Stimulated activated CD4-positive, alpha-beta T cell treated with anti-CD3 and anti-CD28 coated beads, Interleukin-1b, Interleukin-23, amount 100 ng/mL, for 24 hours (primary cell): ENCODE measurements at regions not wholly inside any gene's neighbourhood (a gene's known extent, or its start where the extent isn't known, plus 50 kb on each side); places are given as distances from the start of the nearest gene placed in this dataset.

ENCODE experiments used
- DNase-seq, 4 experiments: peaks; one replicate each; pipeline ENCODE4 v3.0.0-alpha.2; 2020; ENCODE audit warnings: low read depth in 4 of 4, low spot score in 1 of 4

DNA sequence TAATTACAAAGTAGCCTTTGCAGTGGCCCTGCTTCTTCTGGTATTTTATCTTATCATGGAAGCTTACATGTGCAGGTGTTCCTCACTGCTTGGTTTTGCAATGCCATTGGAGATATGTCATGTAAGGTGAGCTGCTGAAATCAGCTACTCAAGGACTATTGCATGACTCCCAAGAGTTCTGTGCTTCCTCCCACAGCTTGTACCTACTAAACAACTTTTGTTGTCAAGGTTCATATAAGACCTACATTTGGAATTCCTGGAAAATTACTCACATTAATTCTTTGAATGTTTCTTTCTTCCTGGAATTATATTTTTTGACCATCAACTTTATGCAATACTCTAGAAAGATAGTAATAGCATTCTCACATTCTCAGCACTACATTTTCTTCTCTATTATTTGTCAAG is 427.5 kb upstream of the HSF2 start:
- no peak for DNase-seq

DNA sequence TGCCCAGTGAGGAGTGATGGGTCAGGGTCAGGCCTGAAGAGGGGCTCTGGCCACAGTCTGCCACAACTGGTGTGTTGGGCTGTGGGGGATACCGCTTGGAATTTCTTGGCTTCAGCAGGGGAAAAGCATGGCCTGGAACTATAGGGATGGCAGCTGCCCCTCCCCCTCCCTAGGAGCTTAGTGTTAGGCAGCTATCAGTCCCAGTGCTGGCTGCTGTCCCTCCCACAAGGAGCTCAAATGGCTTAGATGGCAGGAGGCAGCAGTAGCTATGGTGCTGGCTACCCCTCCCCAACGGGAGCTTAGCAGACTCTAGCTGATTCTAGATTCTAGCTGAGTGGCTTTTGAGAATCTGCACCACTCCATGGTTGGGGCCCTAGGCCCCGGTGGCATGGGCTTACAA is 414.5 kb upstream of the HSF2 start:
- DNase-seq, result no peak

GRCh38 chr6:121993362-121993761 is 406.1 kb upstream of the HSF2 start:
- no peak for DNase-seq

DNA sequence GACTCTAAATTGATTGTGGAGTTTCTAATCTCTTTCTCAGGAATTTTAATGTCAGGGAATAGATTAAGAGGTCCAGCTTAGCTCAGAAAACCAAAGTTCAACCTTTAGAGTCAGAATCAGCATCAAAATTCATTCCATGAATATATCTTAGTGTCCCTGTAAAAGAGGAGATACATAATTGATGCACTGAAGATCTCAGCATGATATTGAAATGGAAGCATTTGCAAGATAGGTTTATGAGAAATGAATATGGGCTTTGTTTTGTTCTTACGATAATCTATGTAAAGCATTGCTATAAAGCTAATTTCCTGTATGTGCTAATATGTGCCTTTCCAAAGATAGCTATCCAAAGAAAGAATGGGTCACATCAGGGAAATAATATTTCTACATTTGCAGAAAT is 404.5 kb upstream of the HSF2 start:
- no peak for DNase-seq

- DNase-seq, result no peak
Measured at GRCh38 chr6:121998631-121999030, 400.8 kb upstream of the HSF2 start.

DNA sequence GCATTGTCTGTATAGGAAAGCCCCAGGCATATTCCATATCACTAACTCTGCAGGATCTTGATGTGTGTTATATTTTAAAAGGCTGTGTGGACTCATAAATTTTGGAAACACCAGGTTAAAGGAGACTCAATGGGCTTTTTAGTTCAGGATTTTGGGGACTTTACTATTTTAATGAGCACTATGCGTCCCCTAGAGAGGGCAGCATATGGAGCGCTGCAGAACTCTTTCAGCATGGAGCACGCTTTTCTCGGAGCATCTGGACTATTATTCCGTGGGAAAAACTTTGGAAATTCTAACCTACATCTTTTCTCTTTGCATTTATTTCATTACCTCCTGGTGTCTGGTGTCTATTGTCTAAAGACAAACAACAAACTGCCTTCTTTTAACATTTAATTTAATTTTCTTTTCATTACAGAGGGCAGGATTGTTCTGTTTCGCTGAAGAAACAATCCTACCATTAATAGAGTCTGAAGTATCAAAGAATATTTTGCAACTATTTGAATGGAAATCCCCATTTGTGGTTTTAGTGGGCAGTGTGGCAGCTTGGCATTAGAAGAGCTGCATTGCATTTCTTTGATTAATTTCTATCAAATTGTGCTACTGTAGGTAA is 399.9 kb upstream of the HSF2 start:
- DNase-seq, result no peak

DNA sequence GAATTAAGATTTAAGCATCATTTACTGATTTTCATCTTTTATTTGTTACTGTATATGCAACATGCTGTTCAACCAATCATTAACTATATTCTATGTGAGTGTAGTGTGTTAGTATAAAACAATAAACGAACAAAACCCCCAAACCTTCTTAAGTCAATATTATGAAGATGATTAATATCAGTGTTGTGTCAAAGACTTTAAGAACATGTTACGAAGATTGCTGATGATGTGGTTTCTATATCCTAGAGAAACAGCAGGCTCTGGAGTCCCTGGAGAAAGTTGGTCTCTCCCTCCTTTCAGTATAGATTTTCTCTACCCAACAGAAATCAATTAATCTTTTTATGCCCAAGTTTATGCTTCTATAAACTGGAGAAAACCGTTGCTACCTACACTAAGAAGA is 393.8 kb upstream of the HSF2 start:
- no peak for DNase-seq

DNA sequence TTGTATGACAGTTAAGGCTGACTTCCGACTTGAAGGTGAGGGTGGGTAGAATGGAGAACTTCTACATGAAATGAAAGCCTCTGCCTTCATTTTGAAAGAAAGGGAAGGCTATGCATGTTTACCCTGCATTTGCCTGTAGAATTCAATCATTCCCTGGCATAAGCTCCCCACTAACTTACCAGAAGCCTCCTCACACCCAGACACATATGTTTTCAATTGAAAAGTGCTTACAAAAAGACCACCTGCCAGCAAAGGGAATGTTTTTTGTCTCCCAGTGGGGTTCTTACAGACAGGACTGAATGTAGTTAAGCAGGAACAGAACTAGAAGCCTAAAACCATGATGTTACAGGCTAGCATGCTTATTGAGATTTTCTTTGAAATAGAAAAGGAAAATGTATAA is 392.1 kb upstream of the HSF2 start:
- no peak for DNase-seq

DNA sequence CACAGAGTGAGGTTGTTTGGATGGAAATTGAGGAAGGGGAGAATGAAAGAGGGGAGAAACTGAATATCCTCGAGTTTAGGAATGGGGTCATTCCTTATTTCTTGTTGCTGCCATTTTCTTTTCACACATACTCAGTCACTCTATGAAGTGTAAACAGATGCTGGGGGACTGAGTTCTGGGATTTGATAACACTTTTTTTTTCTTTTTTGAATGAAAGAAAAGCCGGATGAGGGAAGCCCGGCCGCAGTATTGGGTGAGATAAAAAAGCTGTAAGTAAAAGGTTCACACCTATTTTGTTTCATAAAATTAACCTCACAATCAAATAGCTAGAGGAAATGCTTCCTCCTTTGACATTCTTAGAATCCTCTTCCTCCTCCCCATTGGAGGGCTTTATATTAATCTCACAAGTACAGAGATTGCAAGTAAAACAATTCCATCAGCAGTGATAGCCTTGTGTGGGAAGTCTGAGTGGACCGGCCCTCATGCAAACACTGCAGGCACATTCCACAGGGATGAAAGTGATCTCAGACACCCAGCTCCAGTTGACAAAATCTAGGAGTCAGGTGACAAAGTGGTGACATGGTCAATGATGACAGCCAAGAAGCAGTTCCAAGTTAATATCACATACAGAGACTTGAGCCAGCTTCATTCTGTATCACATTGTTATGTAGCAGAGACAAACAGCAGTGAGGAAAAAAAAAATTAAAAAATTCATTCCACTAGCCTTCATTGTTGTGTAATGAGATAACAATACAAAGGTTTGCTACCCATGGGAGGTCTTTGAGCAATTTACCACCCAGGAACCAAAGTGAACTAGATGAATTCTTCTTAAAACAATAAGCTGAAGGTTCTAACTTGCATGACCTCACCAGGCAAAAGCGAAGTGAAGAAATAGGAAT is 391.1 kb upstream of the HSF2 start:
- DNase-seq, result no peak

GRCh38 chr6:122009000-122009350 is 390.5 kb upstream of the HSF2 start:
- no peak for DNase-seq

DNA sequence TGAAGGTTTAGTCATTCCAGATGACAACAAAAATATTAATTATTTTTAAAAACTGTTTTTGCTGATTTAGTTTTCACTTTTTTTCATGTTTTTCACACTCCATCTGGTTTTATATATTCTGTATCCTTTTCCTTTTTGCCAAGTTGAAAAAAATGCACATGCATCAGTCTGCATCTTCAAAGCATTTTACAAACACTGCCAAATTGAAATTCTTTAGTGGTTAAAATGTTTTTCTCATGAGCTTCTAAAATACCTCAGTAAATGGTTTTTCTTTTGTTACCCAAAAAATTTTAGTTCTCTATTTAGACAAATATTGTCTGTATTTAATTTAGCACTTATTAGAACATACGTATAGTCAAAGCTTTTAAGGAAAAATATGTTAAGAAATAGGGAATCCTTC is 386.9 kb upstream of the HSF2 start:
- no peak for DNase-seq

DNA sequence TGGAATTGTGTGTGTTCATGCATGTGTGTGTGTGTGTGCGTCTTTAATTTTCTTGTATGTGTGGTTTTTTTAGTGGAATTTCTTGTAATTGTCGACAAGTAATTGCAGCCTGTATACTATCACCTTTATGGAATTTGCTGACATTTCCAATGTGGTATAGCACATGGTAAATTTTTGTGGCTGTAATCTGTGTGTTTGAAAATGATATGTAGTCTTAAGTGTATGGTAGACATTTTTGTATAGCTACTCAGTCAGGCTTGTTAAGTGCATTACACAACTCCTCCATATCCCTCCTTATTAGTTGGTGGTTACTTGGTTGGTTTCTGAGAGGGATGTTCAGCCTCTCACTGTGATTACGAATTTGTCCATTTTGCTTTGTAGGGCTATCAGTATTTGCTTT is 384.5 kb upstream of the HSF2 start:
- DNase-seq, result no peak

GRCh38 chr6:122020588-122021264 is 378.7 kb upstream of the HSF2 start:
- DNase-seq, result no peak

DNA sequence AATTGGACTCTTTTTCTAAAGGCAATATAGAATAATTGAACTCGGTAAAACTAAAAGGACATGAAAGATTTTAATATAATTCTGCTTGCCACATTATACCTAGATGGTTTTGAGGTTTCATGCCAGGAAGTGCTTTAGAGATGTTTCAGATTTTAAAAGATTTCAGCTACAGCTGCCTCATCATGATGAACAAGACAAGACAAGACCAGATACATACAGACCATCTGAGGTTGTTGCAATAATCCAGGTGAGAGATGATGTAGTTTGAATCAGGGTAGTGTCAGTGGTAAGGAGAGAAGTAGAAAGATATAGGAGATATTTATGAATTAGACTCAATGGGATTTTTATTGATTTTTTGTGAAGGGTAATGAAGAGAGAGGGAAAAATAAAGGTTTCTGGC is 374.3 kb upstream of the HSF2 start:
- no peak for DNase-seq

GRCh38 chr6:122026582-122027369 is 372.7 kb upstream of the HSF2 start:
- DNase-seq, result no peak

DNA sequence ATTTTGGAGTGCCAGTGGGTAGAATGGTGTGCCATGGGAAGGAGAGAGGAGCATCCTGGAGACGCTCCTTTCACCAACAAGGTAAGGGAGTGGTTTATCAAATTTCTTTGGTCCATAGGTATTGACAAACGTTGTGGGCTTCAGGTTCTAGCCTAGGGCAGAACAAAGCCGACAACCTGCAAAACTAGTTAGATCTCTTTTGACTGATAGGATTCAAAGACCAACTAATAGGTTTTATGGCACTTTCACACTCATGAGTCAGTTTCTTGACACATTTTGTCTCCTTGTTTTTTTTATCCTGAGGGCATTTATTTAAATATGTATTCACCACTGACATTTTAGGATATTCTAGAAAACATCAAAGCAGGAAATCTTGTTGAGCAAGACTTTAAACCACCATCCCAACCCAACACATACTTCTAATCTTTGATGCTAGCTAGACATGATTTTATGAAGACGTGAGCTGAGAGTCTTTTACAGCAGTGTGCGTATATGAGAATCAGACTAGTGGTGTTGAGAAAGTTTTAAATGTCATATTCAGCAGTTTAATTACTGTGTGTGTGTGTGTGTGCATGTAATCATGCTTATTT is 370.4 kb upstream of the HSF2 start:
- no peak for DNase-seq

- no peak for DNase-seq
Measured at GRCh38 chr6:122033564-122034181, 365.8 kb upstream of the HSF2 start.

DNA sequence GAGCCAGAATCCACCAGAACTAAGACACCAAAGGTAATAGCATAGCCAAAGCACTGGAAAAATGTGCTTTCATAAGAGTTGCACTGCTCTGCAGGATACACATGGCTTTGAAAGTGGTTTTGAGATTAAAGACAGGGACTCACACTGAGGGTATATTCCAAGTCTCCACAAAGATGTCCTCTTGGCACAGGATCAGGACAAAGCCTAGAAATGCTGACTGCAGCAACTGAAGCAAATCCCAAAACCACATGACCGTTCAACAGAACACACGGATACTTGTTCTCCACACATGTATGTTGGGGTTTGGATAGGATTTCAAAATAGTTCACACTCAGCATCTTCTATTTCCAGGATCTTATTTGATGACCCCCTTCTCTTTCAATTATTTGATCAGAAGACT is 364.3 kb upstream of the HSF2 start:
- DNase-seq, result no peak

- no peak for DNase-seq
Measured at GRCh38 chr6:122040261-122040660, 359.2 kb upstream of the HSF2 start.

- no peak for DNase-seq
Measured at GRCh38 chr6:122042380-122042779, 357.1 kb upstream of the HSF2 start.
